Ovary (tissue), 7 donors: ENCODE measurements at regions not wholly inside any gene's neighbourhood (a gene's known extent, or its start where the extent isn't known, plus 50 kb on each side); places are given as distances from the start of the nearest gene placed in this dataset.

Source experiments
- DNase-seq, 5 donors: peaks; one replicate each; pipeline ENCODE4 v3.0.0-alpha.2; 2019 to 2020
- H3K27ac ChIP-seq, 2 donors: fragments of 200-600 bp; one replicate each; pipeline versions ENCODE4 v1.5.1 to v1.8.0; 2019 to 2022
- H3K27me3 ChIP-seq: fragments of 200-600 bp; one replicate; pipeline ENCODE4 v1.8.0; 2022
- H3K36me3 ChIP-seq: fragments of 200-600 bp; sonication (generic); one replicate; pipeline ENCODE4 v1.5.1; 2019
- H3K4me1 ChIP-seq: one replicate; pipeline ENCODE4 v1.8.1; 2013; ENCODE audit warnings: mild to moderate bottlenecking, moderate library complexity; ENCODE audit not compliant: insufficient read depth
- H3K4me3 ChIP-seq: fragments of 200-600 bp; sonication (generic); one replicate; pipeline ENCODE4 v1.5.1; 2017
- H3K9me3 ChIP-seq, 2 donors: fragments of 200-600 bp in 1 of 2; sonication (generic) in 1 of 2; one replicate each; pipeline versions ENCODE4 v1.5.1 to v1.8.1; 2013 to 2019; ENCODE audit warnings: mild to moderate bottlenecking in 1 of 2, moderate library complexity in 1 of 2
- EP300 ChIP-seq: sonication (generic); formaldehyde crosslinking; IDR thresholded peaks from one replicate; pipeline ENCODE4 v1.6.1; 2017; ENCODE audit warnings: antibody characterized with exemption
- POLR2A ChIP-seq: fragments of 450-650 bp; IDR thresholded peaks from one replicate; pipeline ENCODE4 v1.6.1; 2017; ENCODE audit warnings: antibody characterized with exemption, mild to moderate bottlenecking, moderate library complexity
- WGBS, 3 donors: extraction: QIAGEN DNeasy Blood & Tissue Kit in 1 of 3; methylation state at CpG; one replicate each; pipeline versions ENCODE4 v1.1.5 to v1.1.7; 2013 to 2017; 5-methylcytosine and 5-hydroxymethylcytosine counted together
- intact Hi-C, 4 donors: fragments of 100-400 bp; cut with DNase I; formaldehyde crosslinking; loops; one replicate each; pipeline versions ENCODE4 v1.11.0 to v1.15.1; 2022 to 2023
- TF ChIP-seq, protein P1 (sequence below), 3 donors: fragments of 450-650 bp in 2 of 3; fragments of 200-600 bp in 1 of 3; IDR thresholded peaks; one replicate each; pipeline versions ENCODE4 v1.5.1 to v1.8.0; 2016 to 2022; ENCODE audit warnings: antibody characterized with exemption in 3 of 3, mild to moderate bottlenecking in 1 of 3
- donor health status: DM: no; HTN: no; CAD: no; lungs with moderate emphysema.
- donor health status: DM: no; HTN: no; CAD: no.
- donor health status: Bipolar disorder and iron deficiency.
- donor health status: DM: no; HTN: no; CAD: no.
- donor health status: DM: yes; HTN: yes; CAD: no.

DNA sequence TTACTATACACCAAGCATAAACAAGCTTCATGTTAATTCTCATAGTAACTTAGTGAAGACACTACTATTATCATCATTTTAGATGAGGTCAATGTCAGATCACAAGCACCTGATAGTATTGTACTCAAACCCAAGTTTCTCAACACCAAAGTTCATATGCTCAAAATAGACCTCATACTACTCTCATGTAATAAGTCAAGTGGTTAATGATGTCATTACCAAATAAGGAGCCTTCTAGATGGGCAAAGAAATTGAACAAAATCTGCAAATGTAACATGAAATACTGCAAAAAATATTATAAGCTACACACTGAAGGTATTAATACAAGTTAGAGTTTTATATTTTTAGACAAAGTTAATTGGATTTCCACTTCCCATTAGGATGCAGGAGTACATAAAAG lies 144.0 kb upstream of the CHRM3 start:
- H3K4me1 ChIP-seq: no peaks in the 10 kb centered on the region
- TF ChIP-seq EP300: no peak
- TF ChIP-seq POLR2A: no peak
- TF ChIP-seq, protein P1, sequence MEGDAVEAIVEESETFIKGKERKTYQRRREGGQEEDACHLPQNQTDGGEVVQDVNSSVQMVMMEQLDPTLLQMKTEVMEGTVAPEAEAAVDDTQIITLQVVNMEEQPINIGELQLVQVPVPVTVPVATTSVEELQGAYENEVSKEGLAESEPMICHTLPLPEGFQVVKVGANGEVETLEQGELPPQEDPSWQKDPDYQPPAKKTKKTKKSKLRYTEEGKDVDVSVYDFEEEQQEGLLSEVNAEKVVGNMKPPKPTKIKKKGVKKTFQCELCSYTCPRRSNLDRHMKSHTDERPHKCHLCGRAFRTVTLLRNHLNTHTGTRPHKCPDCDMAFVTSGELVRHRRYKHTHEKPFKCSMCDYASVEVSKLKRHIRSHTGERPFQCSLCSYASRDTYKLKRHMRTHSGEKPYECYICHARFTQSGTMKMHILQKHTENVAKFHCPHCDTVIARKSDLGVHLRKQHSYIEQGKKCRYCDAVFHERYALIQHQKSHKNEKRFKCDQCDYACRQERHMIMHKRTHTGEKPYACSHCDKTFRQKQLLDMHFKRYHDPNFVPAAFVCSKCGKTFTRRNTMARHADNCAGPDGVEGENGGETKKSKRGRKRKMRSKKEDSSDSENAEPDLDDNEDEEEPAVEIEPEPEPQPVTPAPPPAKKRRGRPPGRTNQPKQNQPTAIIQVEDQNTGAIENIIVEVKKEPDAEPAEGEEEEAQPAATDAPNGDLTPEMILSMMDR (IDR thresholded peaks at IDR 0.05): no peak
- H3K27ac ChIP-seq: no peak overlapping the region
- H3K36me3 ChIP-seq: no peaks in the 10 kb centered on the region
- no peaks in the 10 kb centered on the region for H3K27me3 ChIP-seq
- DNase-seq: no peak
- no peaks in the 10 kb centered on the region for H3K9me3 ChIP-seq
- intact Hi-C loops: no loop called here
- H3K4me3 ChIP-seq: no peak overlapping the region

DNA sequence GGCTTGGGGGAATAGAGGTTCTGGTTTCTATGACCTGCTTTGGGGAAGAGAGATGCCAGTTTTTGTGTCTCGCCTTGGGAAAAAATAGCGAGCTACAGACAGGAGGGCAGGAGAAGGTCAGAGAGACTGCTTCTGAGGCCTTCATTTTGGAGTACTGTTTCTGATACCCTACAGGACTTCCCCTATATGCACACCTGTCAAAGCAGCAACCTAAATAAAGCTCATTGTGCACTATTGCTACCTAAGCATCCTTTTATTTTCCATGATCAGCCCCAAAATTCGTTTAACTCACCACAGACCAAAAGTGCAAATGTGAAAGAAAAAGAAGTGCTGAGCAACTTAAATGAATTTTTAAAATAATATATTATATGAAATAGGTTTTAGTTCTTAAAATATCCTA lies 145.6 kb upstream of the CHRM3 start:
- no peaks in the 10 kb centered on the region for H3K36me3 ChIP-seq
- H3K9me3 ChIP-seq: no peaks in the 10 kb centered on the region
- intact Hi-C loops: no loop called here
- H3K27me3 ChIP-seq: no peaks in the 10 kb centered on the region
- H3K4me3 ChIP-seq: no peak overlapping the region
- no peaks in the 10 kb centered on the region for H3K4me1 ChIP-seq
- no peak for DNase-seq
- H3K27ac ChIP-seq: no peak overlapping the region
- TF ChIP-seq EP300: no peak
- TF ChIP-seq, protein P1 (IDR thresholded peaks at IDR 0.05): no peak
- TF ChIP-seq POLR2A: no peak
- 87 to 89% (median 88%) methylated on average over 3 of the region's 3 CpGs for WGBS, 3 donors

DNA sequence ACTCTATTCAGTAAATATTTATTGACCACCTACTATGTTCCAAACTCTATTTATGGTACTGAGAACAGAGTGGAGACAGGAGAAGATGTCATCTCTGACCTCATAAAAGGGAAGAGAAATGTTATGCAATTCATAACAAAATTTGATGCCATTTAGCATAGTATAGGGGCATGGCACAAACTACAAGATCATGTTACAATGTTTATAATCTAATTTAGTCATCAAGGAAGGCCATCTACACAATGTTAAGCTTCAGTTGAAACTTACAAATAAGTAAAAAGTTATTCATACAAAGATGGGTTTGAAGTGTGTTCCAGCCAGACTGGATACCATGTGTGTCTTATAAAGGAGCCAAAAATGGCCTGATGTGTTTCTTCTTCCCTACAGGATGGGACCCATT lies 146.8 kb upstream of the CHRM3 start:
- H3K4me3 ChIP-seq: no peak overlapping the region
- no peak for DNase-seq
- H3K27ac ChIP-seq: no peak overlapping the region

DNA sequence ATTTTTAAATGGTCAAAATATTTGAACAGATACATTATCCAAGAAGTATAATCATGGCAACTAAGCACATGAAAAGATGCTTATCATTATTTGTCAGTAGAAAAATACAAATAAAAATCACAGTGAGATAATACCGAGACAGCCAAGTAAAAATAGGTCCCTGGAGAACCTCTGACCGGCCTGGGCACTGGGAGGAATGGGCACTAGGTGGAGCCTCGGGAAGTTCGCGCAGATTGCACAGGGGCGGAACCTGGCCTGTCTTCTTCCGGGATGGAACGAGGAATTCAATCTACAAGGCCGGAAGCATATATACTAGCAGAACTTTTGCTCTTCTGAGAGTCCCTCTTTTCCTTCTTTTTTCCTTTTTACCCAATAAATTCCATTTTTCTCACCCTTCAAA lies 148.5 kb upstream of the CHRM3 start:
- Histone ChIP-seq H3K27me3 (no peaks in the 10 kb centered on the region), H3K4me1 (no peaks in the 10 kb centered on the region), H3K4me3 (no peak overlapping the region), H3K27ac (no peak overlapping the region), H3K36me3 (no peaks in the 10 kb centered on the region), H3K9me3 (no peaks in the 10 kb centered on the region)
- no peak for DNase-seq
- TF ChIP-seq EP300: no peak
- no peak for TF ChIP-seq POLR2A
- TF ChIP-seq, protein P1 (IDR thresholded peaks at IDR 0.05): no peak
- WGBS, 3 donors: 86 to 91% (median 87%) methylated on average over 9 of the region's 9 CpGs
- intact Hi-C loops: no loop called here

More for the DNA sequence above, 146.8 kb upstream of the CHRM3 start:
- TF ChIP-seq POLR2A (no peak), EP300 (no peak)
- TF ChIP-seq, protein P1 (IDR thresholded peaks at IDR 0.05): no peak
- Histone ChIP-seq H3K9me3 (no peaks in the 10 kb centered on the region), H3K27me3 (no peaks in the 10 kb centered on the region), H3K36me3 (no peaks in the 10 kb centered on the region), H3K4me1 (no peaks in the 10 kb centered on the region)
- intact Hi-C loops: no loop called here

DNA sequence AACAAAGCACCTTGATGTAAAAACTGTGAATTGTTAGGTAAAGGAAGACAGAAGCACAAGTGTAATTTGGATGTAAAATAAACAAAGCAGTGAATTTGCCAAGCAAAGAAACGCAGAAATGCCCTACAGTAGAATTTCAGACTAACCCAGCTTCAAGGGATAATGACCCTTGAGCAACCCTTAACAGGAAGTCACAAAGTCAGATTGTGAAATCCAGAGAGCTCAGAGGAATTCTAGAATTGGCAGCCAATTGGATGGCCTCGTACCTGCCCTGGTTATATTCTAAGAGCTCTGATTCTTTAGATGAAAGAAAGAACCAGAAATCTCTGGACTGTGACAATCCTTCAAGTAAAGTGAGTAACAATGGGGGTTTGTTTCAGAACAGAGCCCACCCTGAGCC lies 152.7 kb upstream of the CHRM3 start:
- Histone ChIP-seq H3K9me3 (no peaks in the 10 kb centered on the region), H3K36me3 (no peaks in the 10 kb centered on the region), H3K4me3 (no peak overlapping the region), H3K27ac (no peak overlapping the region), H3K27me3 (no peaks in the 10 kb centered on the region), H3K4me1 (no peaks in the 10 kb centered on the region)
- DNase-seq: no peak
- no peak for TF ChIP-seq EP300
- TF ChIP-seq POLR2A: no peak
- TF ChIP-seq, protein P1 (IDR thresholded peaks at IDR 0.05): no peak
- intact Hi-C loops: no loop called here
- WGBS, 3 donors: 80 to 88% (median 85%) methylated on average over 2 of the region's 2 CpGs
